ENCODE measurements at regions not wholly inside any gene's neighbourhood (a gene's known extent, or its start where the extent isn't known, plus 50 kb on each side); places are given as distances from the start of the nearest gene placed in this dataset.

DNA sequence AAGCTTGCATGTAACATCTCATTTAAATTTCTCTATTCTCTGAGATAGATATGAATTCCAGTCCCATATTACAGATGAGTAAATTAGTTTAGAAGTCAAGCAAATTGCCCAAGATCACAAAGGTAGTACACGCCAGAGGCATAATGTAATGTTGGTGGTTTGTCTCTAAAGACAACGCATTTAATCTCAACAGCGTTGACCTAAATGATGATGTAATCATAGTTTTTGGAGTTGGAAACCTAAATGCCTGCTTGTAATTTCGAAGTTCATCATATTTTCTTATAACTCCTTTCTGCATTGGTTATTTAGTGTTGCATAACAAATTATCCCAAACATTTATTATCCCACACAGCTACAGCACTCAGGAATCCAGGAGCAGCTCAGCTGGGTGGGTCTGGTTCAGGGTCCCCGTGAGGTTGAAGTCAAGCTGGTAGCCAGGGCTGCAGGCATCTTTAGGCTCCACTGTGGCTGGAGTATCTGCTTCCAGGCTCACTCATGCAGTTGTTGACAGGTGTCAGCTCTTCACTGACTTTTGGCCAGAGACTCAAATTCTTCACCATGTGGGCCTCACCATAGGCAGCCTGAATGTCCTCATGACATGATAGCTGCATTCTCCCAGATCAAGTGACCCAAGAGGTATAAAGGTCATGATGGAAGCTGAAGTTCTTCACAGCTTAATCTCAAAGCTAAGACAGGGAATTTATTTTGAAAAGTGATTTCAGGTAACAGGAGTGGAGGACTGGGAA lies 122.0 kb upstream of the SPTLC3 start:
- TF ChIP-seq CTCF (IDR thresholded peaks at IDR 0.05; ENCODE audit: low read length) (no peak), EZH2 (IDR thresholded peaks at IDR 0.05; ENCODE audit: borderline replicate concordance, low read length) (no peak)
